ENCODE measurements at regions not wholly inside any gene's neighbourhood (a gene's known extent, or its start where the extent isn't known, plus 50 kb on each side); places are given as distances from the start of the nearest gene placed in this dataset.

DNA sequence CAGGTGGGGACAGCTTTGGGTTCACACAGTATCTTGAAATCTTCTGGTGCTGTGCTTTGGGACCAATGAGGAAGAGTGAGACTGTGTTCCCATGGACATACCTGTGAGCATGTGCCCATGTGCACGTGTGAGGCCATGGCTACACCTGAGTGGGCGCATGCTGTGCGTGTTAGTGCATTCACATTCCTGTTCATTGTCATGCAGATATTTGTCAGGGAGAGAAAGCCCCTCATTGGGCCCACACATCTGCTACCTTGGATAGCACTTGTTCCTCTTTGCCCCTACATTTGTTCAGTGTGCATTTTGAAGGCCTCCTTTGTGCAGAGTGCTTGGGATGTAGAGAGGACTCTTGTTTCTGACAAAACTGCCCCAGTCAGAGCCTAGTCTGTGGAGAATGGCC, 154.3 kb upstream of the E2F8 start:
- Histone ChIP-seq H3K27me3 (ENCODE audit: control insufficient read depth, insufficient read depth, low read length) (no peaks in the 10 kb centered on the region), H3K36me3 (ENCODE audit: control insufficient read depth, insufficient read depth, low read length) (no peaks in the 10 kb centered on the region), H3K4me3 (ENCODE audit: low read depth, low read length) (no peak overlapping the region)
- FAIRE-seq (peak; percentile 87), DNase-seq (ENCODE audit: low read depth) (no peak)
- TF ChIP-seq, protein P1, sequence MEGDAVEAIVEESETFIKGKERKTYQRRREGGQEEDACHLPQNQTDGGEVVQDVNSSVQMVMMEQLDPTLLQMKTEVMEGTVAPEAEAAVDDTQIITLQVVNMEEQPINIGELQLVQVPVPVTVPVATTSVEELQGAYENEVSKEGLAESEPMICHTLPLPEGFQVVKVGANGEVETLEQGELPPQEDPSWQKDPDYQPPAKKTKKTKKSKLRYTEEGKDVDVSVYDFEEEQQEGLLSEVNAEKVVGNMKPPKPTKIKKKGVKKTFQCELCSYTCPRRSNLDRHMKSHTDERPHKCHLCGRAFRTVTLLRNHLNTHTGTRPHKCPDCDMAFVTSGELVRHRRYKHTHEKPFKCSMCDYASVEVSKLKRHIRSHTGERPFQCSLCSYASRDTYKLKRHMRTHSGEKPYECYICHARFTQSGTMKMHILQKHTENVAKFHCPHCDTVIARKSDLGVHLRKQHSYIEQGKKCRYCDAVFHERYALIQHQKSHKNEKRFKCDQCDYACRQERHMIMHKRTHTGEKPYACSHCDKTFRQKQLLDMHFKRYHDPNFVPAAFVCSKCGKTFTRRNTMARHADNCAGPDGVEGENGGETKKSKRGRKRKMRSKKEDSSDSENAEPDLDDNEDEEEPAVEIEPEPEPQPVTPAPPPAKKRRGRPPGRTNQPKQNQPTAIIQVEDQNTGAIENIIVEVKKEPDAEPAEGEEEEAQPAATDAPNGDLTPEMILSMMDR (IDR thresholded peaks at IDR 0.05; ENCODE audit: insufficient read depth, low read length, severe bottlenecking) = no peak

DNA sequence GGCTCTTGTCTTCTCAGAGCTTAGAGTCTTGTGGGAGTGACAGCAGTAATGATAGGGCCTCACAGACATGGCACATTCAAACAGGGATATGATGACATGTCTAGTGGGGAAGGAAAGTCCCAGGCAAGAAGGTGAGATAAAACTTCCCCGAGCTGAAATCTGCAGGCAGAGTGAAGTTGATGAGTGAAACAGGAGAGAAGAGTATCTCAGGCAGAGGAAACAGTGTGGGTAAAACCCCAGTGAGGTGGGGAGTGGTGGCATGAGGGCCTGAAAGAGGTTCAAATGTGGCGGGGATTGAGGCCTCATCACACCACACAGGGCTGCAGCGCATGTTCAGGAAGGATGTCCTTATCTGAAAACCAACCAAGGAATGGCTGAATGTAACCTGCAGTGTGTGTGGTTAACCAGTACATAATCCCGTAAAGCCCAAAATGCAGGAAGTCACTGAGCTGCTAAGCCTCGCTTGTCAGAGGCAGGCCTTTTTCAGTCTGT, 153.8 kb upstream of the E2F8 start:
- no peak for DNase-seq (ENCODE audit: low read depth)
- Histone ChIP-seq H3K27me3 (ENCODE audit: control insufficient read depth, insufficient read depth, low read length) (no peaks in the 10 kb centered on the region), H3K36me3 (ENCODE audit: control insufficient read depth, insufficient read depth, low read length) (no peaks in the 10 kb centered on the region), H3K4me3 (ENCODE audit: low read depth, low read length) (no peak overlapping the region)
- TF ChIP-seq, protein P1 (IDR thresholded peaks at IDR 0.05; ENCODE audit: insufficient read depth, low read length, severe bottlenecking) = no peak
- peak; percentile 18 for FAIRE-seq

DNA sequence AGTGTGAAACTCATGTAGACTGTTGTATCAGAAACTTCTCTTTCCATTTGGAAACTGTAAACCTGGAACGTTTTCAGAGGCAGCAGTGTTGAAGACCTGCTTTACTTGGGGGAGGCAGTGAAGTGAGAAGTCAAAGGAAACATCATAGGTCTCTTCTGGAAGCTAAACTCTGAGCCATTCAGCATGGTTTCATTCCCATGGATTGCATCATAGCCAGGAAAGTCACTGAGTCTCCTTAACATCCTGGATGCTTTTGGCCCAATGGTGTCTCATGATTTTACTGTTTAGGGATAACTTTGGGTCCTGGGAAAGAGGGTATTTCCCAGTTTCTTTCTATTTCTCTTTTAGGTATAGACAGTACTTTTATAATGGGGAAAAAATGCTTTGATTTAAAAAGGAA, 153.2 kb upstream of the E2F8 start:
- Histone ChIP-seq H3K36me3 (ENCODE audit: control insufficient read depth, insufficient read depth, low read length) (no peaks in the 10 kb centered on the region), H3K4me3 (ENCODE audit: low read depth, low read length) (no peak overlapping the region), H3K27me3 (ENCODE audit: control insufficient read depth, insufficient read depth, low read length) (no peaks in the 10 kb centered on the region)
- FAIRE-seq = no peak
- TF ChIP-seq, protein P1 (IDR thresholded peaks at IDR 0.05; ENCODE audit: insufficient read depth, low read length, severe bottlenecking) = no peak
- peak; percentile 30 for DNase-seq (ENCODE audit: low read depth)

DNA sequence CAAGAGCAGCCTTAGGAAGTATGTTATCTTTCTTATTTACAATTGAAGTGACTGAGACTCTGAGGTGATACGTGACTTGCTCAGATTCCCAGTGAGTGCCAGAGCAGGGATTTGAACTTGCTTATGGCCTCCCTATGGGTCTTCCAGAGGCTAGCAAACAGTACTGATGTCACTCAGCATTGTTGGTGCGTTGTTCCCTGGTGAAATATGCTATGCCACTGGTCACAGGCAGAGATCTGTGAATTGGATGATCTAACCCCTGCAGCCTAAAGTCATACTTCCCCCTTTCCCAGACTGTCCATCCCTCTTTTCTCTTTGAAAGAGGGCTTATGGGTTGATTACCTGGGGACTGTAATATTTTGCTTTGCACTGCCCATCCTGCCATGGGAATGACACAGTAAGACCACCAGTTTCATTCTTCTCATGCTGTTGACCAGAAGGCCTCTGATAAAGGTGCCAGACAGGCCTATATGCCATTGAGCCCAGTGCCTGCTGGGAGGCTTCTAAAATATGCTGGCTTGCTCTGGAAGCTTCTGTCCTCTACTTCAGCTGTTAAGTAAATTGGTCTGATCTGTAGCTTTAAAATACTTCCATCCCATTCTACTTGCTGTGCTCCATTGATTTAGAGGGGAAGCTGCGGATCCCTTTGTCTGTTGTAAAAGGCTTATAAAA, 152.2 kb upstream of the E2F8 start:
- no peak for DNase-seq (ENCODE audit: low read depth)
- H3K27me3 ChIP-seq (ENCODE audit: control insufficient read depth, insufficient read depth, low read length) = no peaks in the 10 kb centered on the region
- TF ChIP-seq, protein P1 (IDR thresholded peaks at IDR 0.05; ENCODE audit: insufficient read depth, low read length, severe bottlenecking) = no peak
- FAIRE-seq = peak; percentile 13
- H3K4me3 ChIP-seq (ENCODE audit: low read depth, low read length) = no peak overlapping the region
- no peaks in the 10 kb centered on the region for H3K36me3 ChIP-seq (ENCODE audit: control insufficient read depth, insufficient read depth, low read length)

DNA sequence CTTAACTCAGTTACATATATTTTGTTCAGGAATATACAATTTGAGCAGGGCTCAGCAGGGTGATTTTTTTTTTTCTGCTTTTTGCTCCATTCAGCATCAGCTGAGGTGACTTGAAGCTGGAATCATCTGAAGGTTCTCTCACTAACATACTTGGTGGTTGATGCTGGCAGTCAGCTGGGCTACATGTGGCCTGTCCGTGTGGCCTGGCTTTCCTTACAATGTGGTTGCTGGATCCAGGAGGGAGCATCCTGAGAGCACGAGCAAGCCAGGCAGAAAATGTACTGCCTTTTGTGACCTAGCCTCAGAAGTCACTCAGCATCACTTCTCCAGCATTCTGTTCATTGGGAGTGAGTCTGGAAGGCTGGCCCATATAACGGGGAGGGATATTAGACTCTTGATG, 151.6 kb upstream of the E2F8 start:
- no peaks in the 10 kb centered on the region for H3K36me3 ChIP-seq (ENCODE audit: control insufficient read depth, insufficient read depth, low read length)
- TF ChIP-seq, protein P1 (IDR thresholded peaks at IDR 0.05; ENCODE audit: insufficient read depth, low read length, severe bottlenecking) = no peak
- DNase-seq (ENCODE audit: low read depth) (no peak), FAIRE-seq (no peak)
- no peaks in the 10 kb centered on the region for H3K27me3 ChIP-seq (ENCODE audit: control insufficient read depth, insufficient read depth, low read length)
- H3K4me3 ChIP-seq (ENCODE audit: low read depth, low read length) = no peak overlapping the region

DNA sequence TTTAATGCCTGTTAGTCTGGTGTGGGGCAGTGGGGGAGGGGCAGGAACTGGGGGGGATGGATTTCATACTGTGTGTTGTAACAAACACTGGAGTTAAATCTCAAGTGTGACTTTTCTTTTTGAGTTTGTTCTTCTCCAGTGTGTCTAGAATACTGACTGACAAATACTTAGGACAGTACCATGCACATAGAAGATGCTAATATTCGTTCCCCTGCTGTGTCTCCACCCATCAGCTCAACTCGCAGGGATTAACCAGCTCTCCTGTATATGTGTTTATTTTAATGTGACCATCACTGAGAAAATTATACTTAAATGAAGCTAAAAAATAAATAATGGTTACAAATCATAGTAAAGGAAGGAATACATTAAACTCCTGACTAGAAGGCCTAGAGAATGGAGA, 150.9 kb upstream of the E2F8 start:
- FAIRE-seq (no peak), DNase-seq (ENCODE audit: low read depth) (no peak)
- Histone ChIP-seq H3K36me3 (ENCODE audit: control insufficient read depth, insufficient read depth, low read length) (no peaks in the 10 kb centered on the region), H3K4me3 (ENCODE audit: low read depth, low read length) (no peak overlapping the region), H3K27me3 (ENCODE audit: control insufficient read depth, insufficient read depth, low read length) (no peaks in the 10 kb centered on the region)
- TF ChIP-seq, protein P1 (IDR thresholded peaks at IDR 0.05; ENCODE audit: insufficient read depth, low read length, severe bottlenecking) = no peak
